22Rv1 (cell line): ENCODE measurements at regions not wholly inside any gene's neighbourhood (a gene's known extent, or its start where the extent isn't known, plus 50 kb on each side); places are given as distances from the start of the nearest gene placed in this dataset.

Experiments used
- H3K27ac ChIP-seq: fragments of 450-650 bp; 2 replicates; pipeline ENCODE4 v1.5.1; 2017
- ZFX ChIP-seq: fragments of 450-650 bp; IDR thresholded peaks from 2 replicates; pipeline ENCODE4 v1.6.1; 2017; ENCODE audit warnings: antibody characterized with exemption, borderline replicate concordance
- TF ChIP-seq, protein P1 (sequence below): fragments of 450-650 bp; IDR thresholded peaks from 2 replicates; pipeline ENCODE4 v1.5.1; 2017; ENCODE audit warnings: mild to moderate bottlenecking

GRCh38 chr18:60157810-60158209 is 214.8 kb downstream of the MC4R start:
- TF ChIP-seq, protein P1, sequence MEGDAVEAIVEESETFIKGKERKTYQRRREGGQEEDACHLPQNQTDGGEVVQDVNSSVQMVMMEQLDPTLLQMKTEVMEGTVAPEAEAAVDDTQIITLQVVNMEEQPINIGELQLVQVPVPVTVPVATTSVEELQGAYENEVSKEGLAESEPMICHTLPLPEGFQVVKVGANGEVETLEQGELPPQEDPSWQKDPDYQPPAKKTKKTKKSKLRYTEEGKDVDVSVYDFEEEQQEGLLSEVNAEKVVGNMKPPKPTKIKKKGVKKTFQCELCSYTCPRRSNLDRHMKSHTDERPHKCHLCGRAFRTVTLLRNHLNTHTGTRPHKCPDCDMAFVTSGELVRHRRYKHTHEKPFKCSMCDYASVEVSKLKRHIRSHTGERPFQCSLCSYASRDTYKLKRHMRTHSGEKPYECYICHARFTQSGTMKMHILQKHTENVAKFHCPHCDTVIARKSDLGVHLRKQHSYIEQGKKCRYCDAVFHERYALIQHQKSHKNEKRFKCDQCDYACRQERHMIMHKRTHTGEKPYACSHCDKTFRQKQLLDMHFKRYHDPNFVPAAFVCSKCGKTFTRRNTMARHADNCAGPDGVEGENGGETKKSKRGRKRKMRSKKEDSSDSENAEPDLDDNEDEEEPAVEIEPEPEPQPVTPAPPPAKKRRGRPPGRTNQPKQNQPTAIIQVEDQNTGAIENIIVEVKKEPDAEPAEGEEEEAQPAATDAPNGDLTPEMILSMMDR, result no peak
- no peak overlapping the region for H3K27ac ChIP-seq

DNA sequence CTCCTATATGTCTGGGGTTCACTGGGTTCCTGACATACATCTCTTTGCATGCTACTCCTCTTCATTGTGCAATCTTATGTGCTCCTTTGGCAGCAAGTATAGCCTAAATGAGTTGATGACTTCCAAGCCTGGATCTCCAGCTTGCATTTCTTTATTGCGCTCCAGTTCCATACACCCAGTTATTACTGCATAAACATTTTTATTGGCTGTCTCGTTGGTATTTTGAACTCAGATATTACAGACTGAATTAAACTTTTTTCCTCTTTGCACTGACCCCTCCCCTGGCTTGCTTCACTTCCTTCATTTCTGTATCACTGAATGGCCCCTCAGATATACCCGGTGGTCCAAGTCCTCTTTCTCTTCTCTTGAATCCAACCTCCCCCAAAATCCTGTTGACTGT is 219.2 kb downstream of the MC4R start:
- TF ChIP-seq, protein P1, result no peak
- TF ChIP-seq ZFX, result no peak
- H3K27ac ChIP-seq, result no peak overlapping the region

DNA sequence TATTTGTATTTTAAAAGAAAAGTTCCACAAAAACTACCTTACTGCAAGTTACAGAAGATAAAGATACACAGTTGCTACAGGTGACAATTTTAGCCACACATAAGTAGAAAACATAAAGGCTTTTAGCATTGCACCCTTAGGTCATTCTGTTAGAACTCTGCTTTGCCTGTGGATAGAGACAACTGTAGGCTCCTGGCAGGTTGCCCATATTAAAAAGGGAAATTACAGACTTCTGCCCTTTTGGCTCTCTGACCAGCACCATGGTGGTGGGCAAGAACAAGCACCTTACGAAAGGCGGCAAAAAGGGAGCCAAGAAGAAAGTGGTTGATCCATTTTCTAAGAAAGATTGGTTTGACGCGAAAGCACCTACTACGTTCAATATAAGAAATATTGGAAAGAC is 223.3 kb downstream of the MC4R start:
- no peak overlapping the region for H3K27ac ChIP-seq
- no peak for TF ChIP-seq ZFX
- TF ChIP-seq, protein P1, result no peak

DNA sequence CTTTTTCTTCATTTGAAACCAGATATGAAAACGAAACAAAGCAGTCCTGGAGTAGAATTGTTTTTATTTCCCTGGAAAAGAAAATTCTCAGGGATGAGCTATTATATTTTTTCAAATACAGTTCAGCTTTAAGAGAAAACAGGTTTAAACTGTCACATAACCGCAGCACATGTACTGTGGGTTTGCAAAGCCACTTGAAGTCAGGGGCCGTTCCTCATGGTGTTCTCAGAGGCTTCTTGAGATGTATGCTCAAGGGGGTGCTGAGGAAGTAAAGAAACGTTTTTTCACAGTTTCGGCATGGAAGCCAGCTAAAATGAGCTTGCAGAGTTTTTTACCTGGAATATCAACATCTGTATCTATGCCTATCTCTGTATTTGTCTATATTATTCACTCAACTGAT is 225.3 kb downstream of the MC4R start:
- H3K27ac ChIP-seq, result no peak overlapping the region
- TF ChIP-seq, protein P1, result no peak
- TF ChIP-seq ZFX, result no peak

DNA sequence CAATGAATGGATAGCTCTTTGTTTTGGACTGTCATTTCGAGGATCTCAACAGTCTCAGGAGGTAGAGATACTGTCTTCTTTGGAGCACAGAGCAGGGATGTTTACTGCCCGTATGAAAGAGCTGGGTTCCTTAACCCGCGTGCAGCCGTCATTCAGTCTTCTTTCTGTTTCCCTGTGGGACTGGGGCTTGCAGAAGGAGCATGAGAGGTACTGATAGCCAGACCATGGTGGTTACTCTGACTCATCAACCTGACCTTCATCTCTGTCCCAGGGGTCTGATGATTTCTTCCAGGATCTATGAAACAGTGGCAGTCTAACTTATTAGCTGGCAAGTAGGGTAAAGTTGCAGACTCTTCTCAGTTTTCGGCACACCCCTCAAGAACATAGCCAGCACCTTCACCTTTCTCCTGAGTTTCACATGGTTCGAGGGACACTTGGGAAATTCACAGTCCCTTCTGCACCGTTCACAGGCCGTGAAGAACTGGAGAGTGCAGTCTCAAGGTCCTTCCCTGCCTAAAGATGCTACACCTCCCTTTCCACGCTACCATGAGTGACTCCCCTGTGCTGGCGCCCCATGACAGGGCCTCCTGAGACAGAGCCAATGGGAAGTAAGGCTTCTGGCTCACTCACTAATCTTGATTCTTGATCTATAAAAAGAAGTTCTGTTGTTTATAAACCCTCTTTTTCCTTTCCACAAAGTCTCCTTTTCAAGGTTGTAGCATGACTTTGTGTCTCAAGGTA is 226.2 kb downstream of the MC4R start:
- no peak overlapping the region for H3K27ac ChIP-seq
- TF ChIP-seq, protein P1, result no peak
- no peak for TF ChIP-seq ZFX

- TF ChIP-seq, protein P1, result no peak
- no peak for TF ChIP-seq ZFX
- no peak overlapping the region for H3K27ac ChIP-seq
Measured at GRCh38 chr18:60145776-60146175, 226.8 kb downstream of the MC4R start.

DNA sequence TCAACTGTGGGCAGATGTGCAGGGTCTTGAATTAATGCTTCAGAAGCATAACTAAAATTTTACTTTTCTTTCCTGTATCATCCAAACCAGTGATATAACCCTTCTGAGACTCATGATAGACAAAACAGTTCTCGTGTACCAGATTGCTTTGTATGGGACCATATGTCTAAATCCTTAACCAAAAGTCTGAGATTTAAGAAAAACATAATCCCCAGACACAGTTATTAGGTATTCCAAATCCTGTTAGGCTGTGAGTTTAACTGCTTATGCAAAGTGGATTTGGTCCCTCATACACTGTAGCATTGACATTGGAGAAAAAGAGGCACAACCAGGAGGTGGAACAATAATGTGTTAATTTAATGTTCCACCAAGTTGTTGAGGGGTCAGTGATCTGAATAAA is 235.0 kb downstream of the PMAIP1 start:
- TF ChIP-seq, protein P1, result no peak
- TF ChIP-seq ZFX, result no peak
- H3K27ac ChIP-seq, result no peak overlapping the region
